ENCODE measurements at regions not wholly inside any gene's neighbourhood (a gene's known extent, or its start where the extent isn't known, plus 50 kb on each side); places are given as distances from the start of the nearest gene placed in this dataset.
"Not testable (repeated sequence)": the region's sequence is repeated elsewhere in the genome, so short reads cannot be mapped to it uniquely, and the experiment has no call there.

DNA sequence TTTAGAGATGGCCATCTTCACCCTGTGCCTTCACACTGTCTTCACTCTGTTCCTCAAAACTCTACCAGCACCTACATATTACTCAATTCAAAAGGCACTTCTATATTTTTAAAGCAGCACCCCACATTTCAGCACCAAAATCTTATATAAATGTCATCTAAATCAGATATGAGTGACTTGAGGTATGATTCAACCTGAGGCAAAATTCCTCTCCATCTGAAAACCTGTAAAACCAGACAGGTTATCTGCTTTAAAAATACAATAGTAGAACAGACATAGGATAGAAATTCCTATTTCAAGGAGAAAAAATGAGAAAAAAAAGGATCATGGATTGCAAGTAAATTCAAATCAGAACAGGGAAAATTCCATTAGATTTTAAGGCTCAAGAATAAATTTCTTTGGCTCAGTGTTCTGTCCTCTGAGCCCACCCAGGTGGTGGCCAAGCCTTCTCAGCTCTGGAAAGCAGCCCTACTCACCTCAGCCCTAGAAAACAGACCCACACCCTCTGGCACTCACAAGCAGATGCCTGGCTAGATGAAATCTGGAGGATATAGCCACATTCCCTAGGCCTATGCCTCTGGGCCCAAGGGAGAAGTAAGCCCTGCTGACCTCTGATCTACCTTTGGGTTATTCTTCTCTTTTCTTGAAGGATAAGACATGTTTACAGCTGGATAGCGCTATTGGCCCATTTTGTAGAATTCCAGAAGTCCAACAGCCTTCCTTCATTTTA is 211.1 kb upstream of the XIST start:
- H3K27me3 Mint-ChIP-seq (ENCODE audit: low read depth), result no peaks in the 10 kb centered on the region
- TF ChIP-seq, protein P1, sequence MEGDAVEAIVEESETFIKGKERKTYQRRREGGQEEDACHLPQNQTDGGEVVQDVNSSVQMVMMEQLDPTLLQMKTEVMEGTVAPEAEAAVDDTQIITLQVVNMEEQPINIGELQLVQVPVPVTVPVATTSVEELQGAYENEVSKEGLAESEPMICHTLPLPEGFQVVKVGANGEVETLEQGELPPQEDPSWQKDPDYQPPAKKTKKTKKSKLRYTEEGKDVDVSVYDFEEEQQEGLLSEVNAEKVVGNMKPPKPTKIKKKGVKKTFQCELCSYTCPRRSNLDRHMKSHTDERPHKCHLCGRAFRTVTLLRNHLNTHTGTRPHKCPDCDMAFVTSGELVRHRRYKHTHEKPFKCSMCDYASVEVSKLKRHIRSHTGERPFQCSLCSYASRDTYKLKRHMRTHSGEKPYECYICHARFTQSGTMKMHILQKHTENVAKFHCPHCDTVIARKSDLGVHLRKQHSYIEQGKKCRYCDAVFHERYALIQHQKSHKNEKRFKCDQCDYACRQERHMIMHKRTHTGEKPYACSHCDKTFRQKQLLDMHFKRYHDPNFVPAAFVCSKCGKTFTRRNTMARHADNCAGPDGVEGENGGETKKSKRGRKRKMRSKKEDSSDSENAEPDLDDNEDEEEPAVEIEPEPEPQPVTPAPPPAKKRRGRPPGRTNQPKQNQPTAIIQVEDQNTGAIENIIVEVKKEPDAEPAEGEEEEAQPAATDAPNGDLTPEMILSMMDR (IDR thresholded peaks at IDR 0.05; ENCODE audit: unreplicated experiment), result no peak
- peaks cover 11% of the 10 kb centered on the region for H3K9me3 Mint-ChIP-seq
- H3K27ac Mint-ChIP-seq, result peak overlapping the region; percentile 60
- H3K4me3 Mint-ChIP-seq, result no peak overlapping the region
- no peak for DNase-seq (ENCODE audit: low spot score in 2 of 2, unreplicated experiment in 2 of 2)
- H3K4me1 Mint-ChIP-seq, result peaks cover 31% of the 10 kb centered on the region
- peaks cover 10% of the 10 kb centered on the region for H3K36me3 Mint-ChIP-seq

DNA sequence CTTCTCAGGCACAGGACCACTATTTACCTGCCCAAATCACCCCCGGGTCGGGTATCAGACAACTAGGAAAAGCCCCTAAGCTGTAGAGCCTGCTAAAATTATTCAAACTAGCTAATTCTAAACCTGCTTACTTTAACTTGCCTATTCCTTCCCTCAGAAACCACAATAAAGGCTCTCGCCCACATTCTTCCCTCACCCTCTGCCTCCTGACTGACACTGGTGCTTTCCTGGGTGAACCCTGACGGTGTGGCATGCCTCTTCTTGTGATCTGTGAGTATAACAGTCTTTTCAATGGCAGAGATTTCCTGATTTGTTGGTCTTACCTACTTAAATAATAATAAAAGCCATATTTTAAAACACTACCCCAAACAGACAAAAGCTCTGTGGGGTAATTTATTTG is 209.4 kb upstream of the XIST start:
- DNase-seq (ENCODE audit: low spot score in 2 of 2, unreplicated experiment in 2 of 2), result no peak
- H3K4me3 Mint-ChIP-seq, result no peak overlapping the region
- no peak overlapping the region for H3K27ac Mint-ChIP-seq
- peaks cover 31% of the 10 kb centered on the region for H3K4me1 Mint-ChIP-seq
- peaks cover 2% of the 10 kb centered on the region for H3K36me3 Mint-ChIP-seq
- no peaks in the 10 kb centered on the region for H3K27me3 Mint-ChIP-seq (ENCODE audit: low read depth)
- no peaks in the 10 kb centered on the region for H3K9me3 Mint-ChIP-seq
- TF ChIP-seq, protein P1 (IDR thresholded peaks at IDR 0.05; ENCODE audit: unreplicated experiment), result no peak

DNA sequence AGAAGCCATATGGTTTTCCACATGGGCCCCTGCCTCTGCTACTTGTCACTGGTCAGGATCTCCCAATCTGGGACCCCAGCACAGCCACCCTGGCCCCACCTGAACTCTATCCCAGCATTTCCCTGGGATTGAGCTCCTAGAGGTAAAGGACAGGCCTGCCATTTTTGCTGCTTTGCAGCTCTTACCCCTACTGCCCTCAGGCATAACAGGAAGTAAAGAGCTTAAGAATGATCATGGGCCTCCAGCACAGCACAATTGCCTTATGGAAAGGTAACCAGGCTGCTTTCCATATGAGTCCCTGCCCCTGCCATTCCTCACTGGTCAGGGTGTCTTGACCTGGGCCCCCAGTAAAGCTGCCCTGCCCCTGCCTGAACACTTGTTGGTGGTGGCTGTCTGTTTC is 196.6 kb upstream of the XIST start:
- H3K9me3 Mint-ChIP-seq, result peaks cover 10% of the 10 kb centered on the region
- no peak overlapping the region for H3K27ac Mint-ChIP-seq
- peaks cover 15% of the 10 kb centered on the region for H3K36me3 Mint-ChIP-seq
- no peaks in the 10 kb centered on the region for H3K4me1 Mint-ChIP-seq
- TF ChIP-seq, protein P1 (IDR thresholded peaks at IDR 0.05; ENCODE audit: unreplicated experiment), result no peak
- DNase-seq (ENCODE audit: low spot score in 2 of 2, unreplicated experiment in 2 of 2), result no peak
- no peaks in the 10 kb centered on the region for H3K27me3 Mint-ChIP-seq (ENCODE audit: low read depth)
- no peak overlapping the region for H3K4me3 Mint-ChIP-seq

GRCh38 chrX:74034066-74034465 is 181.6 kb upstream of the XIST start:
- peaks cover 44% of the 10 kb centered on the region for H3K9me3 Mint-ChIP-seq
- not testable (repeated sequence) for H3K27me3 Mint-ChIP-seq (ENCODE audit: low read depth); DNase-seq (ENCODE audit: low spot score in 2 of 2, unreplicated experiment in 2 of 2); H3K4me1 Mint-ChIP-seq; H3K27ac Mint-ChIP-seq; H3K36me3 Mint-ChIP-seq; H3K4me3 Mint-ChIP-seq

- DNase-seq (ENCODE audit: low spot score in 2 of 2, unreplicated experiment in 2 of 2); H3K4me1 Mint-ChIP-seq; H3K27me3 Mint-ChIP-seq (ENCODE audit: low read depth); H3K27ac Mint-ChIP-seq; H3K4me3 Mint-ChIP-seq; H3K36me3 Mint-ChIP-seq: not testable (repeated sequence)
- H3K9me3 Mint-ChIP-seq, result peaks cover 43% of the 10 kb centered on the region
Observed at GRCh38 chrX:74031527-74031926, 179.0 kb upstream of the XIST start.

DNA sequence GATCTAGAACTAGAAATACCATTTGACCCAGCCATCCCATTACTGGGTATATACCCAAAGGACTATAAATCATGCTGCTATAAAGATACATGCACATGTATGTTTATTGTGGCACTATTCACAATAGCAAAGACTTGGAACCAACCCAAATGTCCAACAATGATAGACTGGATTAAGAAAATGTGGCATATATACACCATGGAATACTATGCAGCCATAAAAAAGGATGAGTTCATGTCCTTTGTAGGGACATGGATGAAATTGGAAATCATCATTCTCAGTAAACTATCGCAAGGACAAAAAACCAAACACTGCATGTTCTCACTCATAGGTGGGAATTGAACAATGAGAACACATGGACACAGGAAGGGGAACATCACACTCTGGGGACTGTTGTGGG is 178.3 kb upstream of the XIST start:
- not testable (repeated sequence) for DNase-seq (ENCODE audit: low spot score in 2 of 2, unreplicated experiment in 2 of 2); H3K27me3 Mint-ChIP-seq (ENCODE audit: low read depth); H3K27ac Mint-ChIP-seq; H3K36me3 Mint-ChIP-seq; H3K4me3 Mint-ChIP-seq; H3K4me1 Mint-ChIP-seq
- H3K9me3 Mint-ChIP-seq, result peaks cover 42% of the 10 kb centered on the region

GRCh38 chrX:74025145-74025544 is 172.6 kb upstream of the XIST start:
- DNase-seq (ENCODE audit: low spot score in 2 of 2, unreplicated experiment in 2 of 2); H3K27me3 Mint-ChIP-seq (ENCODE audit: low read depth); H3K27ac Mint-ChIP-seq; H3K4me3 Mint-ChIP-seq; H3K4me1 Mint-ChIP-seq: not testable (repeated sequence)
- peaks cover 62% of the 10 kb centered on the region for H3K9me3 Mint-ChIP-seq
- peaks cover 17% of the 10 kb centered on the region for H3K36me3 Mint-ChIP-seq

- H3K4me1 Mint-ChIP-seq, result no peaks in the 10 kb centered on the region
- no peak overlapping the region for H3K4me3 Mint-ChIP-seq
- no peak overlapping the region for H3K27ac Mint-ChIP-seq
- no peaks in the 10 kb centered on the region for H3K27me3 Mint-ChIP-seq (ENCODE audit: low read depth)
- TF ChIP-seq, protein P1 (IDR thresholded peaks at IDR 0.05; ENCODE audit: unreplicated experiment), result no peak
- H3K9me3 Mint-ChIP-seq, result peaks cover 74% of the 10 kb centered on the region
- H3K36me3 Mint-ChIP-seq, result peaks cover 25% of the 10 kb centered on the region
- DNase-seq (ENCODE audit: low spot score in 2 of 2, unreplicated experiment in 2 of 2), result no peak
Observed at GRCh38 chrX:74023203-74023602, 170.7 kb upstream of the XIST start.
